ENCODE measurements at regions not wholly inside any gene's neighbourhood (a gene's known extent, or its start where the extent isn't known, plus 50 kb on each side); places are given as distances from the start of the nearest gene placed in this dataset.

DNA sequence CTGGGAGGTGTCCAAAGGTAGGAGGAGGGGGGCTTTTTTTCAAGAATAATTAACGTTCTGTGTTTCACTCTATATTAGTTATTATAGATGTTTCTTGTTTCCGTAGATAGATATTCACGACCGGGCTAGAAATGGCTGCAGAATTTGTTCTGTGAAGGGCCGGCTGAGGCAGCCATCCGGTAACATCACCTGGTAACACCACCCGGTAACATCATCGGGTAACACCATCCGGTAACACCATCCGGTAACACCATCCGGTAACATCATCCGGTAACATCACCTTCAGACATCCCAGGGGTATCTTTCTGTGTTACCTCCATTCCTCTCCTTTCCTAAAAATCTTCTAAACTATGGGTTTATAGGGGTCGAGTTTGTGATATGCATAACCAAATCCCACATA is 1336.7 kb upstream of the TMEM132C start:
- intact Hi-C loops (cut with DNase I; ENCODE audit: low total_unique reads): no loop called here
- Histone ChIP-seq H3K9me3 (no peaks in the 10 kb centered on the region), H3K4me3 (no peak overlapping the region), H3K4me1 (no peaks in the 10 kb centered on the region), H3K27me3 (no peaks in the 10 kb centered on the region), H3K27ac (no peak overlapping the region), H3K36me3 (no peaks in the 10 kb centered on the region)
- in situ Hi-C loops (cut with MboI; ENCODE audit: low sequenced_read_pairs in 4 of 4): no loop called here
- TF ChIP-seq POLR2A (IDR thresholded peaks at IDR 0.05): no peak
- TF ChIP-seq, protein P1, sequence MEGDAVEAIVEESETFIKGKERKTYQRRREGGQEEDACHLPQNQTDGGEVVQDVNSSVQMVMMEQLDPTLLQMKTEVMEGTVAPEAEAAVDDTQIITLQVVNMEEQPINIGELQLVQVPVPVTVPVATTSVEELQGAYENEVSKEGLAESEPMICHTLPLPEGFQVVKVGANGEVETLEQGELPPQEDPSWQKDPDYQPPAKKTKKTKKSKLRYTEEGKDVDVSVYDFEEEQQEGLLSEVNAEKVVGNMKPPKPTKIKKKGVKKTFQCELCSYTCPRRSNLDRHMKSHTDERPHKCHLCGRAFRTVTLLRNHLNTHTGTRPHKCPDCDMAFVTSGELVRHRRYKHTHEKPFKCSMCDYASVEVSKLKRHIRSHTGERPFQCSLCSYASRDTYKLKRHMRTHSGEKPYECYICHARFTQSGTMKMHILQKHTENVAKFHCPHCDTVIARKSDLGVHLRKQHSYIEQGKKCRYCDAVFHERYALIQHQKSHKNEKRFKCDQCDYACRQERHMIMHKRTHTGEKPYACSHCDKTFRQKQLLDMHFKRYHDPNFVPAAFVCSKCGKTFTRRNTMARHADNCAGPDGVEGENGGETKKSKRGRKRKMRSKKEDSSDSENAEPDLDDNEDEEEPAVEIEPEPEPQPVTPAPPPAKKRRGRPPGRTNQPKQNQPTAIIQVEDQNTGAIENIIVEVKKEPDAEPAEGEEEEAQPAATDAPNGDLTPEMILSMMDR (IDR thresholded peaks at IDR 0.05 in 4 of 5, conservative IDR thresholded peaks at IDR 0.05 in 1 of 5): no peak
- no peak for DNase-seq
- ATAC-seq: no peak

DNA sequence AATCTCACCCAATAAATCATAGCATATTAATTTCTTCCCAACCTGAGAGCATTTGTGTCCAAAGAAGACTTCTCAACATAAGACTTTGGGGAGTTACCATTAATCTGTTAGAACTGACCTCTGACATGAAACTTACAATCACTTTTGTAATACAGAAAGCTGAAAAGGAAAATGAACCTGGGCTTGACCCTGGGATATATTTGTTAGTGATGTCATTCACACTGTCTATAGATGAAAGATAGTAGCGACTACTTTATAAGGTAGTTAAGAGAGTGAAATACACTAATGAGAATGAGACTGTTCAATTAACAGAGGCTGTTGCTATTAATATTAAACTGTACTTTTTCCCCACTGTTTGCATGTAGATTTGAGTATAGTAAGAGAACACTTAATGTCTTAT is 1334.8 kb upstream of the TMEM132C start:
- DNase-seq: no peak
- in situ Hi-C loops (cut with MboI; ENCODE audit: low sequenced_read_pairs in 4 of 4) (no loop called here), intact Hi-C loops (cut with DNase I; ENCODE audit: low total_unique reads) (no loop called here)
- Histone ChIP-seq H3K4me1 (no peaks in the 10 kb centered on the region), H3K27ac (no peak overlapping the region), H3K36me3 (no peaks in the 10 kb centered on the region), H3K4me3 (no peak overlapping the region), H3K9me3 (no peaks in the 10 kb centered on the region), H3K27me3 (no peaks in the 10 kb centered on the region)
- TF ChIP-seq POLR2A (IDR thresholded peaks at IDR 0.05): no peak
- TF ChIP-seq, protein P1 (IDR thresholded peaks at IDR 0.05 in 4 of 5, conservative IDR thresholded peaks at IDR 0.05 in 1 of 5): no peak
- ATAC-seq: no peak

DNA sequence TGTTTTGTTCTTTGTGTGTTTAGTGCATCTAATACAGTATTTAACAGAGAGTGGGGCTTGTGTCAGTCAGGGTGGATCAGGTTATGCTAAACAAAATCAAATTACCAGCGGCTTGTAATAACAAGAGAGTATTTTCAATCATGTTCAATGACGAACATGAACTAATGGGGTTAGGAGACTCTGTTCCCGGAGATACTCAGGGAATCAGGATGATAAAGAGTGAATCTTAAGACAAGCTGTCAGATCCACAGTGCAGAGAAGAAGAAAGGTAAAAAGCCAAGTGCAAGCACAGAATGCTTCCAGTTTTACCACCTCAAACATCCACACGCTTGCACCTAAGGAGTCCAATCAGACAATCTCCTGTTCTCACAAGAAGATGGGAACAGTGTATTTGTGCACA is 1331.5 kb upstream of the TMEM132C start:
- in situ Hi-C loops (cut with MboI; ENCODE audit: low sequenced_read_pairs in 4 of 4): no loop called here
- no peak for DNase-seq
- Histone ChIP-seq H3K4me1 (no peaks in the 10 kb centered on the region), H3K36me3 (no peaks in the 10 kb centered on the region), H3K4me3 (no peak overlapping the region), H3K27me3 (no peaks in the 10 kb centered on the region), H3K27ac (no peak overlapping the region), H3K9me3 (no peaks in the 10 kb centered on the region)
- no peak for ATAC-seq
- TF ChIP-seq, protein P1 (IDR thresholded peaks at IDR 0.05 in 4 of 5, conservative IDR thresholded peaks at IDR 0.05 in 1 of 5): no peak
- TF ChIP-seq POLR2A (IDR thresholded peaks at IDR 0.05): no peak
- intact Hi-C loops (cut with DNase I; ENCODE audit: low total_unique reads): no loop called here

DNA sequence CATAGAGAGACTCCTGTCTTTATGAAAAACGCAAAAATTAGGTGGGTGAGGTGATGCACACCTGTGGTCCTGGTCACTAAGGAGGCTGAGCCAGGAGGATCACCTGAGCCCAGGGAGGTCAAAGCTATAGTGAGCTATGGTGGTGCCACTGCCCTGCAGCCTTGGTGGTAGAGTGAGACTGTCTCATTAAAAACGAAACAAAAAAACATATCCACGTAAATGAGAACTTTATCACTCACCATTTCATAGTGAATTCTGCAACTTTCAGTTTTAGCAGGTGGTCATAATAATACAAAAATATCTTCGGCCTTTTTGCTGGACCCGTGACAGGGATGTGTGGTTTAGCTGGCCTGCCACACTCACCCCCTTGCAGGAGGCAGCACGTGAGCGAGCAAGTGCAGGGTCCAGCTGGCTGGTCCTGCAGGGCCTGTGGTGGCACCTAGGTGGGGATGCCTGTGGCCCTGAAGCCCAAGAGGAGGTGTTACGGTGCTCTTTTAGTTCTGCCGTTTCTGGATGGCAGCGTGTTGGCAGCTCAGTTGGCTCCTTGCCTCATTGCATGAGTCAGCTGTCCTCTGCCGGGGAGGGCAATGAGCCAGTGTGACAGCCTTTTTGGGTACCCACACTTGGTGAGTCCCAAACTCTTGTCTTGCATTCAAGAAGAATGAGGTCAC is 1330.7 kb upstream of the TMEM132C start:
- Histone ChIP-seq H3K4me3 (peak overlapping the region in 2 of 4 donors; percentile 6 to 24), H3K36me3 (no peaks in the 10 kb centered on the region), H3K4me1 (no peaks in the 10 kb centered on the region), H3K9me3 (no peaks in the 10 kb centered on the region), H3K27ac (no peak overlapping the region), H3K27me3 (no peaks in the 10 kb centered on the region)
- intact Hi-C loops (cut with DNase I; ENCODE audit: low total_unique reads) (no loop called here), in situ Hi-C loops (cut with MboI; ENCODE audit: low sequenced_read_pairs in 4 of 4) (no loop called here)
- peak; percentile 1 to 26 for DNase-seq
- ATAC-seq: peak; percentile 44 to 72
- TF ChIP-seq POLR2A (IDR thresholded peaks at IDR 0.05): no peak
- TF ChIP-seq, protein P1 (IDR thresholded peaks at IDR 0.05 in 4 of 5, conservative IDR thresholded peaks at IDR 0.05 in 1 of 5): no peak

DNA sequence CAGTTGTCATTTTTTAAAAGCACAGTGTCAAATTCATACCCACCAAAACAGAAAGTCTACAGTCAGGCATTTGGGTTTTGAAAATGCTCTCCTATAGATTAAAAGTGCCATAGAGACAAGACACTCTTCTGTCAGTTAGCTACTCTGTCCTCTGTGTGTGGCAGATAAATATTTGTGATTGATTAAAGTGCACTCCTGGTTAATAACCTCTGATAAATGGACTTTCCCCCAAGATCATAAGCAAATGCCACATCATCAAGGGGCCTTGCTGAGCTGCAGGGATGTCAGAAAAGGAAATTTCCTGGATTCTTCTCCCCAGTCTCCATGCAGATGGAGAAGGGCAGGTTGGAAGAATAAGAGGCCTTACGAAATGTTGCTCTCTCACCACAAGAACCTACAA is 1329.5 kb upstream of the TMEM132C start:
- ATAC-seq (no peak), DNase-seq (no peak)
- no peaks in the 10 kb centered on the region for H3K9me3 ChIP-seq
- TF ChIP-seq POLR2A (IDR thresholded peaks at IDR 0.05): no peak
- TF ChIP-seq, protein P1 (IDR thresholded peaks at IDR 0.05 in 4 of 5, conservative IDR thresholded peaks at IDR 0.05 in 1 of 5): no peak
- no peaks in the 10 kb centered on the region for H3K36me3 ChIP-seq
- H3K27ac ChIP-seq: no peak overlapping the region
- in situ Hi-C loops (cut with MboI; ENCODE audit: low sequenced_read_pairs in 4 of 4) (no loop called here), intact Hi-C loops (cut with DNase I; ENCODE audit: low total_unique reads) (no loop called here)
- no peaks in the 10 kb centered on the region for H3K4me1 ChIP-seq
- no peak overlapping the region for H3K4me3 ChIP-seq
- no peaks in the 10 kb centered on the region for H3K27me3 ChIP-seq

Data from gastrocnemius medialis (tissue), 4 donors.